H1 (cell line): ENCODE measurements at regions not wholly inside any gene's neighbourhood (a gene's known extent, or its start where the extent isn't known, plus 50 kb on each side); places are given as distances from the start of the nearest gene placed in this dataset.

Source experiments
- CTCF ChIA-PET: fragments of 300-600 bp; sonication (Branson Sonifier 250); formaldehyde crosslinking; loops from one replicate; lab custom pipeline; 2021; ENCODE audit not compliant: partially characterized antibody; lab: Charles Lee
- POLR2A ChIA-PET: fragments of 300-600 bp; sonication (Branson Sonifier 250); formaldehyde crosslinking; loops from one replicate; lab custom pipeline; 2021; ENCODE audit warnings: inconsistent platforms; ENCODE audit not compliant: partially characterized antibody; lab: Charles Lee
- DNase-seq, 2 experiments: peaks; one replicate each; pipeline versions ENCODE4 v3.0.0 to v3.0.0-alpha.2; 2010 to 2022; ENCODE audit warnings: low spot score in 2 of 2, low read depth in 1 of 2, mixed read lengths in 1 of 2
- FAIRE-seq: peaks from 2 replicates; lab custom pipeline; 2011; peaks lifted over from hg19 to GRCh38; lab: Jason Lieb, UNC
- H2AFZ ChIP-seq: 2 replicates; pipeline ENCODE4 v1.8.1; 2012; ENCODE audit warnings: low read length, inconsistent platforms
- H2AK5ac ChIP-seq: 2 replicates; pipeline ENCODE4 v1.6.1; 2013; ENCODE audit warnings: low read depth, low read length
- H2BK120ac ChIP-seq: replicated peaks from 2 replicates; pipeline ENCODE3; 2013; ENCODE audit warnings: low read depth, low read length, inconsistent platforms
- H2BK12ac ChIP-seq: 2 replicates; pipeline ENCODE4 v1.6.1; 2013; ENCODE audit warnings: low read depth, low read length
- H2BK15ac ChIP-seq: 2 replicates; pipeline ENCODE4 v1.6.1; 2013; ENCODE audit warnings: low read length
- H2BK20ac ChIP-seq: 2 replicates; pipeline ENCODE4 v1.6.1; 2013; ENCODE audit warnings: low read length
- H2BK5ac ChIP-seq: 2 replicates; pipeline ENCODE4 v1.6.1; 2013; ENCODE audit warnings: low read depth, low read length
- H3K14ac ChIP-seq: 2 replicates; pipeline ENCODE4 v1.6.1; 2013; ENCODE audit warnings: inconsistent platforms; ENCODE audit not compliant: insufficient read length
- H3K18ac ChIP-seq: 2 replicates; pipeline ENCODE4 v1.6.1; 2013; ENCODE audit warnings: low read length; ENCODE audit errors: extremely low read depth
- H3K23ac ChIP-seq: 2 replicates; pipeline ENCODE4 v1.6.1; 2013; ENCODE audit warnings: inconsistent platforms; ENCODE audit not compliant: insufficient read length
- H3K23me2 ChIP-seq: 2 replicates; pipeline ENCODE4 v1.6.1; 2013; ENCODE audit warnings: low read depth, low read length
- H3K27ac ChIP-seq: 2 replicates; pipeline ENCODE4 v1.6.1; 2011; ENCODE audit warnings: low read depth, low read length, inconsistent platforms
- H3K27me3 ChIP-seq, 4 experiments: replicated peaks in 1 of 4; 1 replicate in 1 of 4; 2 replicates in 3 of 4; pipeline versions ENCODE4 v1.6.1 to v1.8.1; 2011 to 2013; ENCODE audit warnings: low read length in 3 of 4, mild to moderate bottlenecking in 3 of 4, inconsistent platforms in 2 of 4, mixed read lengths in 2 of 4, moderate library complexity in 1 of 4; ENCODE audit not compliant: control insufficient read depth in 3 of 4, insufficient read depth in 3 of 4; ENCODE audit errors: extremely low read depth in 1 of 4
- H3K36me3 ChIP-seq, 4 experiments: 2 replicates each; pipeline versions ENCODE4 v1.6.1 to v1.8.1; 2011 to 2013; ENCODE audit warnings: mild to moderate bottlenecking in 4 of 4, low read length in 3 of 4, moderate library complexity in 2 of 4, control low read depth in 1 of 4, inconsistent platforms in 1 of 4; ENCODE audit not compliant: insufficient read depth in 4 of 4, control insufficient read depth in 2 of 4
- H3K4ac ChIP-seq: replicated peaks from 2 replicates; pipeline ENCODE3; 2013; ENCODE audit warnings: low read length, low read depth, mixed read lengths, inconsistent platforms; ENCODE audit not compliant: insufficient read length
- H3K4me1 ChIP-seq, 4 experiments: replicated peaks in 1 of 4; 1 replicate in 1 of 4; 2 replicates in 3 of 4; pipeline versions ENCODE4 v1.6.1 to v1.8.1; 2011 to 2013; ENCODE audit warnings: low read length in 3 of 4, inconsistent platforms in 2 of 4, mixed read lengths in 1 of 4; ENCODE audit not compliant: insufficient read depth in 4 of 4, control insufficient read depth in 3 of 4
- H3K4me2 ChIP-seq, 2 experiments: 2 replicates each; pipeline versions ENCODE4 v1.6.1 to v1.8.1; 2011 to 2013; ENCODE audit warnings: low read depth in 2 of 2, low read length in 2 of 2, control low read depth in 1 of 2, inconsistent platforms in 1 of 2, mild to moderate bottlenecking in 1 of 2; ENCODE audit not compliant: insufficient read depth in 1 of 2
- H3K4me3 ChIP-seq, 4 experiments: fragments of 200-600, 300-600 bp in 1 of 4; sonication (generic), shearing (Covaris generic), sonication (Bioruptor Twin) in 1 of 4; 2 replicates each; pipeline versions ENCODE4 v1.5.1 to v1.8.1; 2011 to 2016; ENCODE audit warnings: low read length in 4 of 4, low read depth in 3 of 4, control low read depth in 2 of 4, inconsistent platforms in 2 of 4, mild to moderate bottlenecking in 2 of 4, mixed read lengths in 1 of 4, moderate library complexity in 1 of 4; ENCODE audit not compliant: insufficient read depth in 2 of 4; ENCODE audit errors: extremely low read depth in 1 of 4
- H3K56ac ChIP-seq: replicated peaks from 2 replicates; pipeline ENCODE3; 2013; ENCODE audit warnings: low read depth, mild to moderate bottlenecking, mixed read lengths, low read length, inconsistent platforms; ENCODE audit not compliant: insufficient read length
- H3K79me1 ChIP-seq: 2 replicates; pipeline ENCODE4 v1.6.1; 2013; ENCODE audit warnings: low read depth, low read length, control low read depth
- H3K79me2 ChIP-seq, 2 experiments: 2 replicates each; pipeline versions ENCODE4 v1.6.1 to v1.8.1; 2012 to 2013; ENCODE audit warnings: low read length in 2 of 2, mild to moderate bottlenecking in 2 of 2, inconsistent platforms in 1 of 2; ENCODE audit not compliant: insufficient read depth in 2 of 2, control insufficient read depth in 1 of 2
- H3K9ac ChIP-seq, 4 experiments: replicated peaks in 1 of 4; 1 replicate in 1 of 4; 2 replicates in 3 of 4; pipeline versions ENCODE4 v1.6.1 to v1.8.1; 2011 to 2013; ENCODE audit warnings: low read depth in 3 of 4, low read length in 3 of 4, control low read depth in 2 of 4, mild to moderate bottlenecking in 2 of 4, moderate library complexity in 2 of 4, inconsistent platforms in 1 of 4; ENCODE audit errors: extremely low read depth in 1 of 4
- H3K9me3 ChIP-seq, 2 experiments: 2 replicates each; pipeline versions ENCODE4 v1.6.1 to v1.8.1; 2012 to 2013; ENCODE audit warnings: mild to moderate bottlenecking in 2 of 2, moderate library complexity in 2 of 2, control low read depth in 1 of 2, inconsistent platforms in 1 of 2, low read depth in 1 of 2, low read length in 1 of 2, mixed read lengths in 1 of 2; ENCODE audit not compliant: insufficient read depth in 2 of 2
- H4K20me1 ChIP-seq, 2 experiments: replicated peaks in 1 of 2; 2 replicates each; pipeline versions ENCODE3 to v1.8.1; 2011 to 2013; ENCODE audit warnings: inconsistent platforms in 2 of 2, low read length in 2 of 2, mild to moderate bottlenecking in 1 of 2; ENCODE audit not compliant: insufficient read depth in 2 of 2, control insufficient read depth in 1 of 2
- H4K5ac ChIP-seq: 2 replicates; pipeline ENCODE4 v1.6.1; 2013; ENCODE audit warnings: low read length, low read depth, mixed read lengths, inconsistent platforms; ENCODE audit not compliant: insufficient read length
- H4K8ac ChIP-seq: 2 replicates; pipeline ENCODE4 v1.8.0; 2013; ENCODE audit warnings: mild to moderate bottlenecking, moderate library complexity, low read length, inconsistent platforms; ENCODE audit not compliant: insufficient read depth; ENCODE audit errors: extremely low read depth
- H4K91ac ChIP-seq: replicated peaks from 2 replicates; pipeline ENCODE3; 2013; ENCODE audit warnings: low read length, mixed read lengths, inconsistent platforms; ENCODE audit not compliant: insufficient read length
- CREB1 ChIP-seq: IDR thresholded peaks from 2 replicates; pipeline ENCODE4 v1.6.1; 2012; ENCODE audit warnings: inconsistent platforms
- WGBS, 2 experiments: shearing (Covaris generic) in 1 of 2; methylation state at CpG; one replicate each; pipeline versions ENCODE4 v1.1.6 to v1.1.7; 2013 to 2015; ENCODE audit warnings: low lambda C conversion rate in 2 of 2, mixed read lengths in 2 of 2, inconsistent platforms in 1 of 2, low coverage in 1 of 2, missing lambda C conversion rate in 1 of 2; ENCODE audit not compliant: insufficient replicate concordance in 2 of 2, insufficient coverage in 1 of 2, insufficient read length in 1 of 2; ENCODE audit errors: extremely low coverage in 1 of 2, missing lambda C conversion rate in 1 of 2; 5-methylcytosine and 5-hydroxymethylcytosine counted together

- no peak overlapping the region for H2AFZ ChIP-seq
- H4K5ac ChIP-seq: no peak overlapping the region
- DNase-seq: no peak
- no peaks in the 10 kb centered on the region; a peak in 1 of 4 replicates for H3K9me3 ChIP-seq
- H2AK5ac ChIP-seq: no peak overlapping the region
- H3K23ac ChIP-seq: no peak overlapping the region
- H4K8ac ChIP-seq: no peak overlapping the region
- no peak overlapping the region for H2BK120ac ChIP-seq
- H3K79me2 ChIP-seq: no peaks in the 10 kb centered on the region
- no peak overlapping the region for H2BK15ac ChIP-seq
- ChIA-PET CTCF (interaction anchor here (1.1 kb wide), 1 partner anchor 543 kb away, joined by 3 read pairs; no protein-coding TSS in a partner anchor), POLR2A (no interaction called here)
- FAIRE-seq: no peak
- H2BK20ac ChIP-seq: no peak overlapping the region
- no peak overlapping the region for H3K27ac ChIP-seq
- TF ChIP-seq CREB1: no peak
- TF ChIP-seq, all 59 proteins: peak for 0
- 84% methylated on average over 3 of the region's 3 CpGs; no CpG with 5 or more reads in 1 of the 2 experiments for WGBS, 2 experiments
- H3K4me3 ChIP-seq: no peak overlapping the region
- no peaks in the 10 kb centered on the region for H3K27me3 ChIP-seq
- no peak overlapping the region for H3K14ac ChIP-seq
- no peaks in the 10 kb centered on the region for H3K23me2 ChIP-seq
- no peak overlapping the region for H3K56ac ChIP-seq
- H3K79me1 ChIP-seq: no peaks in the 10 kb centered on the region
- no peak overlapping the region for H3K18ac ChIP-seq
- H3K9ac ChIP-seq: no peak overlapping the region
- H2BK12ac ChIP-seq: no peak overlapping the region
- H3K4ac ChIP-seq: no peak overlapping the region
- H4K20me1 ChIP-seq: no peaks in the 10 kb centered on the region
- H4K91ac ChIP-seq: no peak overlapping the region
- no peak overlapping the region for H2BK5ac ChIP-seq
- H3K36me3 ChIP-seq: no peaks in the 10 kb centered on the region
- H3K4me1 ChIP-seq: no peaks in the 10 kb centered on the region
- no peak overlapping the region for H3K4me2 ChIP-seq
Observed at GRCh38 chr20:55800552-55801245, 204.6 kb downstream of the CBLN4 start.
